COLO668 (cell line): ENCODE measurements at regions not wholly inside any gene's neighbourhood (a gene's known extent, or its start where the extent isn't known, plus 50 kb on each side); places are given as distances from the start of the nearest gene placed in this dataset.
"Not testable (repeated sequence)": the region's sequence is repeated elsewhere in the genome, so short reads cannot be mapped to it uniquely, and the experiment has no call there.

Source experiments
- DNase-seq: peaks from one replicate; lab custom pipeline; 2025; ENCODE audit not compliant: unreplicated experiment; lab: John Stamatoyannopoulos, UW

GRCh38 chr14:106011631-106012360 is 485.4 kb downstream of the TMEM121 start:
- peak; percentile 69 for DNase-seq

- not testable (repeated sequence) for DNase-seq
Measured at GRCh38 chr14:106012361-106012725, 486.0 kb downstream of the TMEM121 start.

- no peak for DNase-seq
Measured at GRCh38 chr14:106013879-106014376, 487.5 kb downstream of the TMEM121 start.

GRCh38 chr14:106017952-106018351 is 491.6 kb downstream of the TMEM121 start:
- DNase-seq = peak; percentile 48

- no peak for DNase-seq
Measured at GRCh38 chr14:106021832-106022231, 495.4 kb downstream of the TMEM121 start.

GRCh38 chr14:106022648-106023047 is 496.3 kb downstream of the TMEM121 start:
- not testable (repeated sequence) for DNase-seq

GRCh38 chr14:106023411-106023810 is 497.0 kb downstream of the TMEM121 start:
- no peak for DNase-seq

GRCh38 chr14:106024983-106025604 is 498.7 kb downstream of the TMEM121 start:
- DNase-seq = no peak

- no peak for DNase-seq
Measured at GRCh38 chr14:106026026-106026425, 499.6 kb downstream of the TMEM121 start.

GRCh38 chr14:106027759-106028158 is 501.4 kb downstream of the TMEM121 start:
- DNase-seq = not testable (repeated sequence)

GRCh38 chr14:106029959-106030358 is 503.6 kb downstream of the TMEM121 start:
- DNase-seq = no peak

GRCh38 chr14:106037380-106037779 is 511.0 kb downstream of the TMEM121 start:
- no peak for DNase-seq

- DNase-seq = peak; percentile 39
Measured at GRCh38 chr14:106038263-106038662, 511.9 kb downstream of the TMEM121 start.

- peak; percentile 58 for DNase-seq
Measured at GRCh38 chr14:106039400-106039799, 513.0 kb downstream of the TMEM121 start.

- peak; percentile 15 for DNase-seq
Measured at GRCh38 chr14:106044515-106044914, 518.1 kb downstream of the TMEM121 start.

- DNase-seq = peak; percentile 72
Measured at GRCh38 chr14:106044949-106045596, 518.7 kb downstream of the TMEM121 start.

GRCh38 chr14:106051796-106052195 is 525.4 kb downstream of the TMEM121 start:
- no peak for DNase-seq

GRCh38 chr14:106055289-106055688 is 528.9 kb downstream of the TMEM121 start:
- no peak for DNase-seq

- no peak for DNase-seq
Measured at GRCh38 chr14:106058342-106058741, 532.0 kb downstream of the TMEM121 start.

GRCh38 chr14:106060276-106060975 is 534.0 kb downstream of the TMEM121 start:
- no peak for DNase-seq

- peak; percentile 81 for DNase-seq
Measured at GRCh38 chr14:106061877-106062500, 535.6 kb downstream of the TMEM121 start.
